HG02885 (cell line): ENCODE measurements at regions not wholly inside any gene's neighbourhood (a gene's known extent, or its start where the extent isn't known, plus 50 kb on each side); places are given as distances from the start of the nearest gene placed in this dataset.

ENCODE experiments used
- ATAC-seq: cut with Tn5 transposase; IDR thresholded peaks from one replicate; pipeline ENCODE4 v1.9.1; 2021; ENCODE audit warnings: mild to moderate bottlenecking; ENCODE audit not compliant: unreplicated experiment, poor library complexity

DNA sequence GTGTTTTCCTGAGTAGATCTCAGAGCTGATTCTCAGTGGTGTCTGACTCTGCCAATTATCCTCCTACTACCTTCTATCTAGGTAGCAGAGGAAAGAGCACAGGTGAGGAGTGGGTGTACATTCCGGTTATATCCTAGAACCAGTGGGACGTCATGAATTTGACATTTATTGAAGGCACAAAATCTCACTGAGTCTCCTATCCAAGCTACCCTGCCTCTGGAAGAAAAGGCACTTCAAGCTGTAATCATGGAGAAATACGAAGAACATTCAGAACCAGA is 952.2 kb downstream of the TUSC7 start:
- no peak for ATAC-seq

DNA sequence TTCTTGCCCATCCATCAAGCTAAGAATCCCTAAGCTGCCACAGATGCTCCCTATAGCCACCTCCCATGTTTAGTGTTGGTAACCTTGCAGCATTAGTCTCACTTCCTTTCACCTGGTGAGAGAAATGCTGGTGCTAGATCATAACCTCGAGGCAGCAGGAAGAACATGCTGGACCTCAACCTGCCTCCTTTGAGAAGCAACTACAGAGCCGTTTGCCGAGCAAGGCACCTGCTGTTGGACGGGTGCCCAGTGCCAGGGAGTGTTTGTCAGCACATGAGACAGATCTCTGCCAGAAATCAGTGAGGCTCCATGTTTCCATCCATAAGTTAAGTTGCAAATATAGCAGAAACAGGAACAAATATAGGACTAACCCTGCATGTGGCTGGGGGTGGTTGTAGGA is 955.7 kb downstream of the TUSC7 start:
- ATAC-seq: no peak

DNA sequence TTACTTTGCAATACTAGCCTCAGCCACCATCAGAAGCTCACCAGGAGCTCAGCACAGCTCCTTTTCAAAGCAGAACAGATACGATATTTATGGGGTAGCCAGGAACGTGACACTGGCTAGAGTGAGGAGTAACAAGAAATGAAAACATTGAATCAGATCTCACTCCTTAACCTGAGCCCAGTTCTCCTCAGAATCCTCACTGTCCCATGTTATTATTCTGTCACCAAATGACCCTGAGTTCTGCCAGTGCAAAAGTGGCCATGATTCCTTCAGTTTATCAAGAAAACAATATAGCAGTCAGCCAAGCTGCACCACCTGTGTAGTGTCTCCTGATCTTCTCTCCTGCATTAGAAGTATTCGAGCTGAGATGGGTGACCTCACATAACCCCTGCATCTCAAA is 956.7 kb downstream of the TUSC7 start:
- no peak for ATAC-seq

DNA sequence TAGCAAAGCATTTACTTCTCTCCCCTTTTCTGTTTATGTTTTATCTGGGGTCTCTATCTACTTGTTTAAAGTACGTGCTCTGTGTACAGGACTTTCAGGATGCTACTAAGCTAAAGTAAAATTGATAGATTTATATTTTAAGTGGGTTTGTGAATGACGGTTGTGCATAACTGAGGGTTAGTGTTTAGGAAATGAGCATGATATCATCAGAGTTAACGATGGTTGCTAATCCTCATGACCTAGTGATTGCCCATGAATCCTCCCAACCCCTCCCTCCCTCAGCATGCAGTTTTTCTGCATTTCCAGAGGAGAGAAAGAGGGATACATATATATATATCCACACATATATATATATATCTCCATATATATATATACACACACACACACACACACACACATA is 957.2 kb downstream of the TUSC7 start:
- ATAC-seq: no peak

DNA sequence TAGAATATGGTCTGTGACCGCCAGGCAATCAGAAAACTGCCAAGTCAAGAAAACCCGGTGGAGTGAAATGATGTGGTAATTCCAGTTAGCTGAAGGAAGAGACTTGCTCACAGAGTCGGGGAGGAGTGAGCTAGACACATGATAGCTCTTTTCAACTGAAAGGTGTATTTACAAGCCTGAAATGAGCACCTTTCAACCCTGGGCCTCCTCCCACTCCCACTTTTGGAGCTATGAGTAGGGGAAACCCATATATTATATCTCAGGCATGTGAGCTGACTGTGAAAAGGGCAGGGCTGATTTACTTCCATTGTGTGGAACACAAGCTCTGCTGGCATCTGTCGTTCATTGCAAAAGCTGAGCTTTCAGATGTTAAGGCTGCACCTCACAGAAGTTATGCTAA is 960.2 kb downstream of the TUSC7 start:
- no peak for ATAC-seq

DNA sequence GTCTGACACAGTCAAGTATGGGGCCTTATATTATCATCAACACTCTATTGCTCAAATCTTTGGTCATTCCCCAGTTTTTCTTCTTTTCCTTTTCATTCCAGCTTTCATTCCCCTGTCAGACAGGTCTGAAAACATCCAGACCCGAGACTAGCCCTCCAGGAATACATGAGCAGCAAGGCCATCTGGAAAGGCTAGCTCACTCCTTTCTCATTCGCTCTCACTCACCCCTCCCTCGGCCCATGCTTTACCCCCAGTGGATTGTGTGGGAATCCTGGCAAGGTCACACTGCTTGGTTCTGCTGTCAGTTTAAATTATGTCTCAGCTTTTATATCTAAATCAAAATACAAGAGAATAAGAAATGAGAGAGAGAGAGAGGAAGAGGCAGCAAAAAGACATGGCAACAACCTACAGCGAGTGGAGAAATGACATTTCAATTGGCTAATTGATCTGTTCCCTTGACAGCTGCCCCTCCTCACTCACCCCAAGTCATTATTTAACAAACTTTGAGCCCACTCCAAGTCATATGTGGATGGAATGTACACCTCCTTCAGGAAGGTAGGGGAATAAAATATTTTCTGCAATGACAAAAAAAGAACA is 962.2 kb downstream of the TUSC7 start:
- no peak for ATAC-seq

DNA sequence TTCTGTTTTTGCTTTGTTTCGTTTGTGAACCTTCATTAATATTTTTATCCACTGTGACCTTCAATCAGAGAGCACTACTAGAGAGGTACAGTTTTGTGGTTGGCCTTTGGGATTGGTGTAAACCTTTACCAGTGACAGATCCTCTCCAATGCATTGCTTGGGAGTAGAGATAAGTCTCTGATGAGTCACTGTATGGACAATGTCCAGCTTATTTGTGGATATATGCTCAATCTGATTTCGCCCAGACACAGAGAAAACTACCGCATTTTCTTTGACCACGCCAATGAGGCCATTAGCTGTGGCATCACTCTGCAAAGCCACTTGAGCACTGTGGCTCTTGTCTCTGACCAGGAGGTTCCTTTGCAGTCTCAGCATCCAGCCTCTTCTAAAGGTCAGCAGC is 964.7 kb downstream of the TUSC7 start:
- no peak for ATAC-seq

DNA sequence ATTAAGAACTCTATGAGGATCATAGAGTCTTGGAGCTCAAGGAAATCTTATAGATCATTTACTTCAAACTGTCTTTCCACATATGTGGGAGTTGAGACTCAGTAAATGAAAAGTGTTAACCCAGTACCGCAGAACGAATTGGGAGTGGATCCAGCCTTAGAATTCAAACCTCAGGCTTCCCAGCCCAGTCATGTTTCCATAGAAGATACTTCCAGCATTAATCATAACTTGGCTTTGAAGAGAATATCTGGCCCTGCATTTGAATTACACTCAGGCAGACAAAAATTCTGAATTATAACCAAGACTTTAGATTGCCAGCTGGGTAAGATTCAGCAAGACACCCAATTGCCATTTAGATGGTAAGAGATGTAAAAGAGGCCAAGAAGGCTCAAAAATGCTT is 972.0 kb downstream of the TUSC7 start:
- no peak for ATAC-seq

DNA sequence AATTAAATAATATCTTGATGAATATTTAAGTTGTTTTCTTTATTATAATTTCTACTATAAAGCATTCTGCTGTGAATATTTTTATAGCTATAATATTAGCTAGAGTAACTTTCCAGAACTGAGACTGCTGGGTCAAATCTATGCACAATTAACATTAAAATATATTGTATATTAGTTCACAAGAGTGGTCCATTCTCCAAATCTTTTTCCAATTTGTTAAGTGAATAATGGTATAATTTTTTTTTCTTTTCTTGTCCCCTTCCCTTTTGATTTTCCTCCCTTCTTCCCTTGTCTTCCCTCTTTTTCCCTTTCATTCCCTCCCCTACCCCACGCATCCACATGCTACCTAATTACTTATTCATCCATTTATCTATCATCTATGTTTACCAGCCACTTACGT is 977.5 kb downstream of the TUSC7 start:
- no peak for ATAC-seq

DNA sequence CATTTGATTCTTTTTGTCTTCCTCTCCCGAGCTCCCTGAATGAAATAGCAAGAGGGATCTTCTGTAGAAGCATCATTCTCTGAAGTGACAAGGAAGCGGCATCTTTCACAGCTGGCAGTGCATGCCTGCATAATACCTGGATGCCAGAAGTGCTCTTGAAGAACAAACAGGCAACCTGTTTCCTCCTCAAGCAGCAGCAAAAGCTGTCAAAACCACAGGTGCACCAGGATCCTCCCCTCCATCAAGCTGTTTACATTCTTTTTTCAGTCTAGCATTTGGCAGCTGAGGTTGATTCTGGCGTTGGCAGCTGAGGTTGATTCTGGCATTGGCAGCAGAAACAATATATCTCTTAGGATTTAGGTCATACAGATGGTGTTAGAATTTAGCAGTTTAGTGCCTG is 979.0 kb downstream of the TUSC7 start:
- no peak for ATAC-seq

DNA sequence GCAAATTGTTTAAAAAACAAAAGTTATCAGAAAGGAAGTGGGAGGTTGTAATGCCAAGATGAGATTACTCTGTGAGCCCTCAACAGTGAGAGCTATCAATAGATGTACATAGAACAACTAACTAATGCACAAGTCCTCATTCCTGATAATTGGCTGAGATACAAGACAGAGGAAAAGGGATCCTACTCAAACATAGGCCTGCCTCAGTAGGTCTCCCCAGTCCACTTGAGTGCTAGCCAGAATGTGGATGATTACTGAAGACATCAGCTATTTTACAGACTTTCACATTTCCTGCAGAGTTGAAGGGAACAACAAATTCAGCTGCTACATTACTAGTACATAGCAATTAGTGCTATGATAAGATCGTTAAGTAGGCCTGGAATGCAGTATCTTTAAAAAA is 981.9 kb downstream of the TUSC7 start:
- ATAC-seq: no peak

DNA sequence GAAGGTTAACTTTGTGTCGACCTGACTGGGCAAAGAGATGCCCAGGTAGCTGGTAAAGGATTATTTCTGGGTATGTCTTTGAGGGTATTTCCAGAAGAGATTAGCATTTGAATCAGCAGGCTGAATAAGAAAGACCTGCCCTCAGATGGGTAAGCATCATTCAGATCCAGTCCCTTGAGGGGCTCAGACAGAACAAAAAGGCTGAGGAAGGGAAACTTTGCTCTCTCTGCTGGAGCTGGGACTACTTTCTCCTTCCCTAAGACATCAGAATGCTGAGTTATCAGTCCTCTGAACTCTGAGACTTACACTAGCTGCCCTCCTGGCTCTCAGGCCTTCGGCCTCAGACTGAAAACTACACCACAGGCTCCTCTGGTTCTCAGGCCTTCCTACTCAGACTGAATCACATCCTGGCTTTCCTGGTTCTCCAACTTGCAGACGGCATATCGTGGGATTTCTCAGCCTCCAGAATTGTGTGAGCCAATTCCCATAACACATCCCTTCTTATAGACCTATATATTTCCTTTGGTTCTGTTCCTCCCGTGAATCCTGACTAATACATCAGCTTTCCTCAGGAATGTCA is 982.9 kb downstream of the TUSC7 start:
- no peak for ATAC-seq

DNA sequence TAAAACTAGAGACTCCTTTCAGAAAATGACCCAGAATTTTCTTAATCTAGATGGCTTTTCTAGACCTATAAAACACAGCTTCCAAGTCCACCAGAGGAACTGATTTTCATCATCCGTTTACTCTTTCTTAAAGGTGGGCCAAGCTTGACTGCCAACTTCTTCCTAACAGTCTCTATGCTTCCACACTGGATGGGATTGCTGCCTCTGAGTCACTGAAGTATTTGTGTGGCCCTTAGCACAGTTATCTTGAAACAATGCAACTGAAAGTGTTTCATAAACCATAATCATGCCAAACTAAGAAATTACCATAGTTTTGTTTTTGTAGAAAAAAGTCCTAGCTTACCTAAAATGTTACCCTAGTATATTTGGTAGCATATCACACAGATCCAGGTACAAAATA is 985.7 kb downstream of the TUSC7 start:
- no peak for ATAC-seq

DNA sequence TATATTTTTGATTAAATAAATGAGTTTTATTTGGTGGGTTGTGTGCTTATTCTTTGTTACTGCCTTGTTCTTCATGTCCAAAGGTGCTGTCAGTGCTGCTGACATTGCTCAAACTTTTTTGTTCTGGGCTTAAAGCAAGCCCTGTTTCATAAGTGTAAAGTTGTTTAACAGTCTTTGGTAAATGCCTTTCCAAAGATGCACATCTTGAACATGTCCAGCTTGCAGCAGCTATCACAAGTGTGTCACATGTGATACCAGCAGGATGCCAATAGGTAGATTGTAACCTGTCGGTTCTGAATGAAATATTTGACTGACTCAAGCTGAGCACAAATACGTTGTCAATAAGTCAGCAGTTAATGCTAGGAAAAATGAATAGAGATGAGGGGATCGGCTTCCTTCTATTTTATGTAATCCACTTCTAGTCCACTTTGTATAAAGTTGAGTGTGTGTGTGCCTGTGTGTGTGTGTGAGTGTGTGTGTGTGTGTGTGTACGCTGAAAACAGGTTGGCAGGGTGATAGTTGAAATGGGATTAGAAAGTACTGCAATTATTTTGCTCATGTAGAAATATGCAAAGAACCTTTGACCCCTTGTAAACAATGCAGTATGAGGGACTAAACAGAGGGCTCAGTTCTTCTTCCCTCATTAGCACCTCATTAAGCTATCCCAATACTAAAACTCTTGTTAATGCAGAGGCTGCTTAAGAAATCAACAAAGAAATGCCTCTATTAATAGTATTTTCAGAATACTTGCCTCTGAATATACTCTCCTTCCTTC is 986.5 kb downstream of the TUSC7 start:
- ATAC-seq: no peak

DNA sequence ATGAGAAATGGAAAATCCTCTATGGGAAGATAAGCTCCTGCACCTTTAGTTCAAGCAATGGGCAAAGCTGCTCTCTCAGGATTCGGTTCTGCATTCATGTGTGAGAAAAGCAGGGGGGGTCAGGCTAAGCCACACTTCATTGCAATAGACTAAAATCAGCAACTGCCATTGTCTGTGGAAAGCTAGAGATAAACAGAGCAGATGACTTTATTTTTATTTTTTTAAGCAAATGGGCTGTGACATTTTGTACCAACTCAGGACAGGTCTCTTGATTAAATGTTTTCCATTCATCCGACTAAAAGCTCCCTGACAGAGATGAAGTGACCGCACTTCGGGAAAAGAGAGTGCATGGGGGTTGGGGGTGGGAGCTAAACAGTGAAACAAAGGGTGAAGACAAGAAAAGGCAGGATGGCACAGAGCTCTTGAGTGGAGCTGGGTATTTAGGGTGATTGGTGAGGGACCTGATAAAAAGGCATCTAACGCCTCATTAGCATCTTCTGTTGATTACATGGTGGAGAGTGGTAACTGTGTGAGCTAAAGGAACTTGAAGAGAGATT is 987.4 kb downstream of the TUSC7 start:
- ATAC-seq: no peak

DNA sequence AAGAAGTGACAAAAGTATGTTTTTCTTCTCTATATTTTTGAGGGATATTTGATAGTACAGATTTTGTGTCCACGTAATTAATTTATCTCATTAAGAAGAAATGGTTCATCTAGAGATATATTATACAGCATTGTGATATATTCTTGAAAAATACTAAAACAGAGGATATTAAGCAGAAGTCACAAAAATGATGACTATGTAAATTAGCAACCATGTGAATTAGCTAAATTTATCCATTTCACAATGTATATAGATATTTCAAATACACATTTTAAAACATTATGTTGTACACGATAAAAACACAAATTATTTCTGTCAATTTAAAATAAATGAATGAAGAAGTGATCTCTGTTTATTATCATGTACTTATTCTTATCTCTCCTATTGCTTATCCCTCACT is 989.5 kb downstream of the TUSC7 start:
- no peak for ATAC-seq

DNA sequence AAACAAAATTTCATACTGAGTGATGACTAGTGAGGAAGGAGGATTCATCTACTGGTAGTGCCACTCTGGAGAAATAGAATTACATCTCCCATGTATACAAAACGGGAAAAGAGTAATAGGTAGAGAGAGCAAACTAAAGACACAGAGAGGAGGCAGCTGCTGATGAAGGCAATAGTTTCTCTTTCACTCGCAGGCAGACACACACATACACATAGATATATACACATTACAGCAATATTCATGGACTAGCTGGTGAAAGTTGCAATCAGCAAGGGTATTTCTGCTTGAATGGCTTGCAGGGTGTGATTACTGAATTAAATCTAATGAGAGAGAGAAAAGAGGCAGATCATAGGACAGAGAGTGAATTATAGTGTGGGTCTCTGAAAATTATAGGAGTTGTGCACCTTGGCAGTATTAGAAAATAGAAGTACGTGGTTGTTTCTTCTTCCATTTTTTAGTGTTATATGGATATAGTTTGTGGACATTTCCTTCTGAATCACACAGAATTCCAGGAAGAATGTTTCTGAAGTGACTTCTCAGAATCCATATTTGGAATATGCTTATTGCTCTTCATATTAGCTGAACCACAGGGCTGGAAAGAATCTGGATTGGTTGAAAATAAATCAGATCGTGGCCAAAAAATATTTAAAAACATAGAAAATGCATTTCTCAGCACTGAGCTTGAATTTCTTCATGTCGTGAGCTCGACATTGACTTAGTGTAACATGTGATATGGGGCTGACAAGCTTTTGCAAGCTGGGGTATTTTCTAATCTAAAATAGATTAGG is 991.2 kb downstream of the TUSC7 start:
- no peak for ATAC-seq

DNA sequence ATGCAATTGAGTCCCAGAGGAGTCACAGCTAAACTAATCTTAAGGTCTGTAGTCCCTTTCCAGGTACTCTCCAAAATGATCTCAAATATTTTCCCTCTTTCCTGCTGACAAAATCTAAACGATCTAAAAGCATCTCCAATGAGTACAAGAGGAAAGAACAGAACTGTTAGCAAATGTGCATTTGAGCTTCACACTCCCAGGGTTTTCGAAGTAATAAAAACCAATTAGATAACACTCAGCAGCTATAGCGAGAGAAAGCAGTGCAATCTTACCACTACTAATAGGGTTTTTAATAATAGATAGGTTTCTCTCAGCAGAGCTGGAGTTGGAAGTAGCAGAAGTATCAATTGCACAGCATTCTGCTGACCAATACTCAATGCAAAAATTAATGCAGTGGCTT is 995.4 kb downstream of the TUSC7 start:
- ATAC-seq: no peak

DNA sequence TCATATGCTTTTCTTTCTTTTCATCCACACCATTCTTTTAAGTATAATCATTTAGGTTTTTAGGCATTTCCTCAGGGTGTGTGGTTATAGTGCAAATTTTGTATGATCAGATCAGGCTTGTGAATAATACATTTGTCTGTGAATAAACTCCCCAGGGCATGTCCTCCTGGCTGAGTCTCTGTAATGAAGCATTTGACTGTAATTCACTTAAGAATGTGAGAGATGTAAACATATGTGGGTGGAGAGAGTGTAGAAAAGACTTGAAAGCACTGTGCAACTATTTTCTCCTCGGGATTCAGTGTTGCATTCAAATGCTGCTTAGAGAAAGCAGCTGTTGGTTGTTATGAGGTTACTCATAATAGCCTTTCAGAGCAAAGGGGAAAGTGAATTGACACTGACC is 996.5 kb downstream of the TUSC7 start:
- no peak for ATAC-seq

DNA sequence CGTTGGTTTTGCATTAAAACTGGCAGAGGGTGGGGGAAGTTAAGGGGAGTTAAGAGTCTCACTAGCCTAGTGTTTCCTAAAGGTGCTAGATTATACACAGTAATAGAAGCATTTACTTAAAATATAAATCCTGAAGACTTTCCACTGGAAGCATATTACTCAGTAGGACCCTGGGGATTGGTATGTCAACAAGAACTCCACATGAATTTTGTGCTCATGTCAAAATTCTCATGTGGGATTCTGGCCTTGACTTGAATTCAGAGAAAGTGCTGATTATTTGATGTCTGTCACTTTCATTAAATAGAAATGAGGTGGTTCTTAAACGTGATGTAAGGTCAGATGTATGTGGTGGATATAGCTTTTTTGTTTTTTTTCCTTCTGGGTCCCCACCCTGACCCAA is 997.2 kb downstream of the TUSC7 start:
- ATAC-seq: no peak

DNA sequence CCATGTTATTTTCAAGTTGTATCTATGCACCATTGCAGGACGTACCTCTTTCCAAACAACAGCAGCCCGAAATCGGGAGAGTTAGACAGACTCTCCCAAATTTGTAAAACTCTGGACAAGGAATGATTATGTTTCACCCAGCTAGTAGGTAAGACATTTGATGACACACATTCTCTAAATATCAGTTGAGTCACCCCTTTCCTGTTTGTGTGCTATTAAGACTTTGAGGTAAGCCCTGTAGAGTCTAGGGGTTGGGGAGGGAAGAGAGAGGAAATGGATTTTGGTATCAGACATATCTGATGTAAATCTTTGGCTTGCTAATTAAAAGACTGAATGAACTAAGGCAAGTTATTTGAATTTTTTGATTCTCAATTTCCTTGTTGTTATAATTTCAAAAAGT is 999.0 kb downstream of the TUSC7 start:
- ATAC-seq: no peak
